ELR (cell line): ENCODE measurements at regions not wholly inside any gene's neighbourhood (a gene's known extent, or its start where the extent isn't known, plus 50 kb on each side); places are given as distances from the start of the nearest gene placed in this dataset.

ENCODE experiments used
- DNase-seq: peaks from one replicate; pipeline ENCODE4 v3.0.0-alpha.2; 2015; ENCODE audit warnings: low read depth

DNA sequence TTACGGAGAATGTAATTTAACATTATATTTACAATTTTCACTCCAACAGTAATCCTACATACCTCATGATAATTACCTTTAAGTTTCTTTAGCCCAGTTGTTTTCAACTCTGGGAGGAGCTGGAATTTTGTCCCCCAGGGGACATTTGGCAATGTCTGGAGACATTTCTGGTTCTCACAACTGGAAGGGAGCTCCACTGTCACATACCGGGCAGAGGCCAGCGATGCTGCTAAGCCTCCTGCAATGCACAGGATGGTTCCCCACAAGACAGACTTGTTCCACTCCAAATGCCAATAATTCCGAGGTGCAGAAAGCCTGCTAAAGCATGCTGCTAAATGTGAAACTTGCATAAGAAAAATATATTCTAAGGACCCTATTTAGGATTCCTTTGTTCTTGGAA lies 251.1 kb upstream of the IRX5 start:
- no peak for DNase-seq

DNA sequence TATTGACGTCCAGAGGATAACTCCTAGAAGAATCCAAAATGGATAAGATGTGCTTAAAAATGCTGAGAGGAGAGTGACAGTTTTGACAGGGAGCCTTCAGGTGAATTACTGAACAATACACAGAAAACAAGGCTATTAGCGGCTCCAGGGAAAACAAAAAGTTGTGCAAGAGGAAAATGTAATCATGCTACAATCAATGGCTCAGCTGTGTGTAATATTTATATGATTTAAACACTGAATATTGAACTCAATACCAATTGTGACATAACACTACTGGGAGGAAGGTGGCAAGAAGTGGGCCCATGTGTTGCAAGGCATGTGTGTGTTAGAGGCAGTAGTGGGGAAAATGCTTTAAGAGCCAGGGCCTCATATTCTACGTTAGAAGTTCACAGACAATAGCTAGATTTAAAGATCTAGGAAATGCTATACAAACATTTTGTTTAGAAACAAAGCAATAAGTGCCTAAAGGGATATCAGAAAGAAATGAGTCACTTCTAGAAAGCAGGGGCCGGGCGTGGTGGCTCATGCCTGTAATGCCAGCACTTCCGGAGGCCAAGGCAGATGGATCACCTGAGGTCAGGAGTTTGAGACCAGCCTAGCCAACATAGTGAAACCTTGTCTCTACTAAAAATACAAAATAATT lies 253.2 kb upstream of the IRX5 start:
- DNase-seq = no peak

DNA sequence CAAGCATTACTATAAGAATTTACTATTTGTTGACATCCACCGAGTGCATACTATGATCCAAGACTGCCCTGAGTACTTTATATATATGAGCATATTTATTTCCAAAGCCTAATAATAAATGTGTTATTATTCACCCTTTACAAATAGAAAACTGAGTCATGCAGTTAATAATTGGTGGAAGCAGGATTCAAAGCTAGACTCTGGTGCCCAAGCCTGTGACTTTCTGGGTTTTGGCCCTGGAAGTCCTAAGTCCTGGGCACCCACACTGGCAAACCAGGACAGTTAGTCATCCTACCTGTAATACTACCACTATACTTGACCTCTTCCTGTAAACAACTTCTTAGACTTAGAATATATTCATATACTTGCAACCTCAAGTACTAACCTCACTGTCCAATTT lies 257.4 kb upstream of the IRX5 start:
- no peak for DNase-seq

DNA sequence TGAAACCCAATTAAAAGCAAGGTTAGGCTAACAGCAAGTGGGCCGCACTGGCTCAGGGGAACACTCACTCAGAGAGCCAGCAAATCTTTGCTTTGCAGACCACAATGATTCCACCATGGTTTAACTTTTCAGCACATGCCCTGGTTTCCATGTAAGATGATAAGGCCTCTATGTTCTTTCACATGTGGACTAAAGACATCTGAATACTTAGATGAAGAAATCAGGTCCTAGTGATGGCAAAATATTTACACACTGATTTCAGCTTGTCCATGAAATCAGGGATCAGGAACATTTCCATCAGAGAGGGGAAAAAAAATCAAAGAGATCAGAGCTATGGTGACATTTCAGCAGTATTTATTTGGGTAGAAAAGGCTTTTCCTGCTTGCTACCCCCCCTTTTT lies 258.2 kb upstream of the IRX5 start:
- no peak for DNase-seq

DNA sequence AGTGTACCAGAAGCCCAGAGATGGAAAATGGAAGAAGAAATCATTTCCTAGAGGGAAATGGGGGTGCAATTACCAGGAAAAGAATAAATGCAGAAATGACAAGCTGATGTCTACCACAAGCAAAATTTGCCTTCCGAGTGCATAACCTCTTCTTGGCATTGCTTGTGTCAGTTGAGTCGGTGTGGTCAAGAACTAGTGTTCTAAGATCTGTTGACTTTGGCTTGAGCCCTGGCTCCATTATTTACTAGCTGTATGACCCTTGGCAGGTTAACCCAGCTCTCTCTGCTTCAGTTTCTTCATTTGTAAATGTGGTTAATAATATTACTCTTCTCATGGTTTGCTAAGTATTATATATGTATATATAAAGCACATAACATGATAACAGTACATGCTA lies 273.0 kb upstream of the IRX5 start:
- no peak for DNase-seq

DNA sequence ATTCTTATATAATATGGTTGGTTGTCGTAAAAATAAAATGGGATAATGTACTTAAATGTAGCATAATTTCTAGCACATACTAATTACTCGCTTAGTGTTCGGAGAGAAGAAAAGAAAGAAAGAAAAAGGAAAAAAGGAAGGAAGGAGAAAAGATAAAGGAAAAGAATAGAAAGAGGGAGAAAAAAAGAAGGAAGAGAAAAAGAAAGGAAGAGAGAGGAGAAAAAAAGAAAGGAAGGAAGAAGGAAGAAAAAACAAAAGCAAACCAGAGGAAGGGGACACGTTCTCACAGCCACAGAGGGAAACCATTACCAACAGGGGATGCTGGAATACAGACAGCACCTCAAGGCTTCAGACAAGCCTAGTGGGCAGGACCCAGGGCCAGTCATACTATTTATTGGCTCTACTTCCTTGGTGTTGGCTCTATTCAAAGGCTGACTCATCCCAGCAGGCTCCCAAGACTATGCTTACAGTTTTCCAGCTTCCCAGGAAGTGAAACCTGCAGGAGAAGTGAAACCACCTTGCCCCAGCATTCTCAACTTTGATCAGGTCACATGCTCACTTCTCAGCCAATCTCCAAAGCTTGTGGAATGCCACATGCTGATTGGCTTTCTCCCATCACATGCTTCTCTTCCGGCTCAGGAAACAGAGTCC lies 273.5 kb upstream of the IRX5 start:
- DNase-seq = peak; percentile 42

DNA sequence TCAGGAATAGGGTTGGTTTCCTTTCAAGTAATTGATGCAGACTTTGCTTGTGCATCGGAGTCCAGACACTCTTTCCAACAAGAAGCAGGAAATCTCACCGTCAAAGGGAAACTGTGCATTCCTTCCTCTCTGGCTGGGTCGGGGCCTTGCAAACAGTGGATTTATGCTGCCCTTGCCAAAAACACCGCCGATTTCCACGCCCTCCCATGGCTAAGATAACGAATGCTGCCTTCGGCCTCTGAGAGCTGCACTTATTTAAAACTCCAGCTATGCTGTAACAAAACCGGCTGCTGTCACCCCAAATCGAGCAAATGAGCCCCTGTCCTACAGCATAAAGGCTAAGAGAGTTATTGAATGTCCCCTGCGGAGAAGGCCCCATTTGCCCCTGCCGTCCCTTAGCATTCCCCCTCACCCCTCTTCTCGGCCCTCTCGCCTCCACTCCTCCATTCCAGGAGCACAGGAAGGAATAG lies 275.5 kb upstream of the IRX5 start:
- no peak for DNase-seq

DNA sequence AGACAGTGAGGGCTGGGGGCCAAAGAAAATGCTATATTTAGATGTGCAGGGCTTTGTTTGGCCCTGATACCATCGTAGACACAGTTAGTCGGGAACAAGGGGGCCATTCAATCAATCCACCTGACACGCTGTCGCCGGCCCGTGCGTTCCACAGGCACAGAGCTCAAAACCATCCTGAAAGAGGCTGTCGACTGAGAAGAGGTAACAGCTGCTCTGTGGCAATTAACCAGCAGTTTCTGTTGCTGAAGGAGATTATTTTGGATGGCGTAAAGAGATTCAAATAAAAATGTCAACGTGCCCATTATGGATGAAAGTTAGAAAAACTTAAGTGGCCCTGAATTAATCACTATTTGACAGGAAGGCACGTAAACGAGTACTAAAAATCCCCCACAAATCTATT lies 276.2 kb upstream of the IRX5 start:
- no peak for DNase-seq

DNA sequence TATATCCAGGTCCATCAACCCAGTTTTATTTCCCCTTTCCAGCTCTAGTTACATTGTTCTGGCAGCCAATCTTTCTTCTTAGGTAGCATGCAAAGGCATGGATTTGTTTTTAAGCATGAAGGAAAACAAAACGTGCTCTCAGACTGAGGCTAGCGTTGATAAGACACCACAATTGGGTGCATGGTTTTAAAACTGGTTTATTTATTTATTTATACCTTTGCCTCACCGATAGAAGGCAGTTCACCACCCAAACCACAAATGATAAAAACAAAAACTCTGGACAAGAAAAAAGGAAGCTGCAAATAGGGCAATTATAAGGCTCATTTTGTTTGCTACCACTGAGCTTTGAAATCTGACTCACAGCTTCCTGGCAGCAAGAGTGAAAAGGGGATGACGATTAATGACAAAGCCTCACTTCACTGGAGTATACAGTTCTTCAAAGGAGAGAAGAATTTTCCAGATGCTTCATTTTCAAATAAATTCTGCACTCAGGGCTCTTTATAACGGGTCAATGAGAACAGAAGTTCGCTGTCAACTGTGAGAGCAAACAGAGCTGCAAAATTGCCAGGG lies 278.4 kb upstream of the IRX5 start:
- DNase-seq = no peak

DNA sequence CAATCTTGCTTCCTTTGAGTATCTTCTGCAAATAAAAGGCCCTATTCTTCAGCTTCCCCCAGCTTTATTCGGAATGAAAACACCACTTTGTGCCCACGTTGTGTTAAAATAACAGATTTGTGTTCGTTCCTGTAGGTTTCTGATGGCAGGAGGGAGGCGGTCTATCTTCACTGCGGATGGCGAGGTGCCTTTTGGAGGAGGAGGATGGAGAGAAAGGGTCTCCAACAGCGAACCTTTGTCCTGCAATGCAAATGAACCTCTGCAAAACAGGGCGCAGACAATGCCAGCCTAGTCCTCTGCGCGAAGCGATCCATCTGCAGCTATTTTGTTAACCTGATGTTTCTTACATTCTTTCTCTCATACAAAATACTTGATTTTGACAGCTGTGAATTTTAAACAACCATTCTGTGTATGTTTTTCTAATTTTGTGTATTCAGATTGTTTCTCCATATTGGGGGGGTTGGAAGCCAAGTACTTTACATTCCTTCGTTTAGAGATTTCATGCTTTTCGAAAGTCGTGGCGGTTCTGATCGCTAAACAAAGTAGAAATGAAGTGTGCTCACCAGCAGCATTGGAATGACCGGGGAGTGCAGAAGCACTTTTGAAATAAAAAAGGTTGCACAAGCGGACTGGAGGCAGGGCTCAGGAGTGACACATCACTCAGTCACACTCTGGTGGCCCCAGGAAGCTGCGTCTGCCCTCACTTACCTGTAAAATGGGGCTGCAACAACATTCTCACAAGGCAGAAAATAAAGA lies 279.0 kb upstream of the IRX5 start:
- no peak for DNase-seq

DNA sequence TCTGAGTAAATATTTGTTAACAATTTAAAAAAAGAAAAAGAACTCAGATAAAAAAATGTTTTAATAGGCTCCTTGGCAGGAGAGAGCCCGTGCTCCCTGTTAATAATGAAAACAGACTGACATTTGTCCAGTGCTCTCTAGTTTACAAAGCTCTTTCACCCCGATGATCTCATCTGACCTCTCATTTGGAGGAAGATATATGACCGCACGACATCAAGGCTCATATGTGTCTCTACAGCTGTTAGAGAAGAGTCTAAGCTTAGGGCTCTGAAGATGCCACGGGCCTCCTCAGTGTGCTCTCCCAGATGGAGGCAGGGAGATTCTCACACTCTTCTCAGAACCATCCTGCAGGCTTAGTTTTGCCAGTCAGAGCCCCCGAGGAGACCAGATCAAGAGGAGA lies 280.8 kb upstream of the IRX5 start:
- no peak for DNase-seq

DNA sequence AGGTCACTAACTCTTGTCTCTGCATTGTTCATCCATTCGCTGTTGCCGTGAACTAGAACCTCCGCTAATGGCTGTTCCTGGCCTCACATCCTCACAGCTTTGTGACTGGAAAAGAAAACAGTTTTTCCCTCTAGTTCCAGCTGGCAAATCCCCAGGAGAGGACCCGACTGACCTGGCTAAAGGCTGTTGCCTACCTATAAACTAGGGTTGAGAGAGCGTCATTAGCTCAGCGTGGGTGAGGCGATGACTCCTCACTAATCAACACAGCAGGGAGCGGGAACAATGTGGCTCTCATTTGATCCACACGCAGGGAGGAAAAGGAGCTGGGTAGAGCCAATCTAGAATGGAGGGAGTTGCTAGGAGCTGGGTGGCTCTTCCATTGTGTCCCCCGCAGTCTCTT lies 282.1 kb upstream of the IRX5 start:
- no peak for DNase-seq

DNA sequence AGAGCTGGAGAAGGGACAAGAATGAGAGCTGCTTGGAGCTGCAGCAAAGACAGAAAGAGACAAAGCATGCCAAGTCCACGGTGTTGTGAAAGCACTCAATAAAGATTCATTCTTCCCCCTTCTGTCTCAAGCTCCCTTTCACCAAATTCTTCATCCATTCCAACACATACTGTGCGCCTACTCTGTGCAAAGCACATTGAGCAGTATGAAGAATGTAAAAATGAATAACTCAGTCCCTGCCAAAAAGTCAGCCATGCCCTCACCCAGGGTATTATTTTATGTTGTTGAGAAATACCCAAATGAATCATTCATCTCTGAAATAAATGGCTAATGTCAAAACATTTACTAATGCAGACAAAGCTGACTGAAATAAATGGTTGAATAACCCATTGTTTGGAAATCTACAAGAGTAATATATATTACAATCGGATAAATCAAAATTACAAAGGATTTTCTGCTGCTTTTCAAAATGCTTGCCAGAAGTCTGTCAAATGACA lies 282.9 kb upstream of the IRX5 start:
- DNase-seq = no peak

DNA sequence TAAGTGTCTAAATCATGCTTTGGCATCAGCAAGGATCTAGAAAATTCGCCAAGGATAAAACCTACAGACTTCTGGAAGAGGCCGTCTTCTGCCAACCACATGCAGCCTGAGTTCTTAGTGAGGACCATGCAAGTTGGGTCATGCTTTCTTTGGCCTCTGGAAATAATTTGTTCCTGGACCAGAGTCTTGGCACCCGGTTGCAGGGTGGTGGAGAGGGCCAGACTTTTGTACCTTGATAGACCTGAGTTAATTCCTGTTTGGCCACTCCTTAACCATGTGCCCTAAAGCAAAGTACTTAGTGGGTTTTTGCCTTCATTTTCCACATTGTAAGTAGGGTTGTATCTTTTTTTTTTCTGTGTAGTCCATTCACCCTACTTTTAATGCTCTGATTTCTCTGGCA lies 283.4 kb upstream of the IRX5 start:
- no peak for DNase-seq

DNA sequence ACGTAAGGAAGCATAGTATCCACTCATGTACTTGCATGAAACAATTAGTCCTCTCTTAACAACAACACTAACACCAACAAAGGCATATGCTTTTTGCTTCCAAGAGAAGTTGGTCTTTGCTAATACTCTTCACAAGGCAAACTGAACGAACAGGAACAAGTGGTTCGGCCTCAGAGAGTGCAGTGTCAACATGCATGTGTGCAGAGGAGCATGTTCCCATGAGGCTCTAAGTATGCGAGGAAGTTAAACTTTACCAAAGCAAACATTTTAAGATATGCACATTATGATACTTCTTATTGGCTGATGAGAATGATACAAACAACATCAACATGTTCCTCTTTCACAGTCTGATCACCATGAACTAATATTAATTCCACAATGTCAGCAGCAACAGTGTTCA lies 285.3 kb upstream of the IRX5 start:
- no peak for DNase-seq

DNA sequence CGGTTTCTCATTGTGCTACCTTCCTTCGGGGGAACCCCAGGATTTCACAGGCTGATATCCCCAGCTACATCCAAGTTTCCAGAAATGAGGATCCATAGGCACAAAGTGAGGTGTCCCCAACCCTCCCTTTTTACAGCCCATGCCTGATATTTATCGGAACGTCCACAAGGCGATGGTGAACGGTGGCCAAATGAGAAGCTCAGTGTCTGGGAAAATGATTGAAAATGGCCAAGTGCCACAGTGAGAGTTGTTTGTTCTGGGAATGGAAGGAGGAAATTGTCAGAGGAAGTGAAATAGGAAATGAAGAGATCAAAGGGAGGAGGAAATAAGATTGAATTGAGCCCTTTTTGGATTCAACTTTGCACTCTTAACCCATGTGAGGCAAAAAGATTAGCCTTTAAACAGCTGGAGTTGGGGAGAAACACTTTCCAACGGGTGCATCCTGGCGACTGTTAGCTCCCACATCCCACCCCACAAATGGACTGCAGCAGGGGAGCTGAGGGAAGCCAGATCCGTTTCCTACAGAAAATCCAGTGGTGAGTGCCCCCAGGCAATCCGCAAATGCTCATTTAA lies 294.4 kb upstream of the IRX5 start:
- no peak for DNase-seq

DNA sequence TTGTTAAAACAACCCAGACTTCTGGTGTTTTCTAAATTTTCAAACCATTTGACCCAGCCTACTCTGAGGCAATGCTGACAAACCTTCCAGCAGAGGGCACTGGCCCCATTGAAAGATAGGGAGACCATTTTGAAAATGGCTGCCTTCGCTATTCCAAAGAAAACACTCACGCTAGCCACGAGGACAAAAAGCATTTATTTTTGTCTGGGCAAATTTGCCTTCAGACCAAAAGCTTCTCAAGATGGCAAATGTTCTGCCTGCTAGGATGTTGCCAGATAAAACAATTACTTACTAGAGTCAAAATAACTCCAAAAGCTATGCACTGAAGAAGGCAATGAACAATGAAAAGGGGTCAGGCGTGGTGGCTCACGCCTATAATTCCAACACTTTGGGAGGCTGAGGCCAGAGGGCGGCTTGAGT lies 296.7 kb upstream of the IRX5 start:
- peak; percentile 19 for DNase-seq

DNA sequence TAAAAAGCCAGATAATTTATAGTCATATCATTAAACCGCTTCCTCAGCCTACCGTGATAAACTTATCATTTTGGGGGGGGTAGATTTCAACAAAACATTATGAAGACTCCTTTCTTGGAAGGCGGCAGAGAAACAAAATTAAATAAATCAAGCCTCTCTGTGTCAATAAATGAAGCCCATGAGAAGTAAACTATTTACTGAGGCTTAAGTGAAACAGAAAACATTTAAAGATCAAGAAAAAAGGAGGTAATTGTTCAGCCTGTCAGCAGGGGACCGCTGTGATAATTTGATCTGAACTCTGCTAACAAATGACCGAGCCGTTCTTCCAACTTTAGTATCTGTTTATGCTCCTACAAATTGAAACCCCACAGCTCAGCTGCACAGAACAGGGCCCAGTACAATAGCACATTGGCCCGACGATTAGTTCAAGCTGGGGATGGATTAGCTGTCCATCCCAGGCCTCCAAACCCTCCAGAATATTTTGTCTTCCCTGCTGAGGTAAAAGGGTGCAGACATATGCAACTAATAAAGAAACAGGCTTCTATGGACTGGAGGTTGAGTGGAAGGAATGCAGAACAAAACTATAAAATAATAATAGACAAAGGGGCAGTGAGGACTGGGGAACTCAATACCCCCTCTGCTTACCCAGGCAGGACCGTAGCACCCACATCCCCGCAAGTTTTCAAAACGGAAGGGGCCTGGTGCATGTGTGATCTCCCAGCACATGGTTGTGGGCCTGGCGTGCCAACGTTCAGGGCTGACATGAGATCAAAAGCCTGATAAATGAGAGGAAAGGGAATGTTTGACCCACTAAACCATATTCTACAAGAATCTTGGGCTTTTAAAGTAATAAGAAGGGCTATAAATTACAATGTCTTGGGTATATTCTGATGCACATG lies 298.1 kb upstream of the IRX5 start:
- DNase-seq = no peak

DNA sequence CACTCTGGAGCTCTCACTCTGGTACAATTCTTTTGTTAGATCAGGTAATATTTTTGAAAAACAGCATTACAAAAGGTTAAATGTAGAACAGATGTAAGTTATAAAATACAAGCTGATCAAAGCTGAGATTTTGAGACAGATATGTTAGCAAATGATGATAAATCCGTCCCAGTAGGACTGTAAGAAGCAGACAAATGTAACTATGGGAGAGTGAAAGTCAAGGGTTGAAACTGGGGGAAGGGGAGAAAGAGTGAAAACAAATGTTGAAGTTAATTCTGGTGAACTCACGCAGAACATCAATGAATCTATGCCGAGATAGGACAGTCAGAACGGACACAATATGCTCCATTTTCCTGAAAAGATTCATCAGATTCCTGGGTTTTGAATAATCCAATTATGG lies 298.9 kb upstream of the IRX5 start:
- no peak for DNase-seq

DNA sequence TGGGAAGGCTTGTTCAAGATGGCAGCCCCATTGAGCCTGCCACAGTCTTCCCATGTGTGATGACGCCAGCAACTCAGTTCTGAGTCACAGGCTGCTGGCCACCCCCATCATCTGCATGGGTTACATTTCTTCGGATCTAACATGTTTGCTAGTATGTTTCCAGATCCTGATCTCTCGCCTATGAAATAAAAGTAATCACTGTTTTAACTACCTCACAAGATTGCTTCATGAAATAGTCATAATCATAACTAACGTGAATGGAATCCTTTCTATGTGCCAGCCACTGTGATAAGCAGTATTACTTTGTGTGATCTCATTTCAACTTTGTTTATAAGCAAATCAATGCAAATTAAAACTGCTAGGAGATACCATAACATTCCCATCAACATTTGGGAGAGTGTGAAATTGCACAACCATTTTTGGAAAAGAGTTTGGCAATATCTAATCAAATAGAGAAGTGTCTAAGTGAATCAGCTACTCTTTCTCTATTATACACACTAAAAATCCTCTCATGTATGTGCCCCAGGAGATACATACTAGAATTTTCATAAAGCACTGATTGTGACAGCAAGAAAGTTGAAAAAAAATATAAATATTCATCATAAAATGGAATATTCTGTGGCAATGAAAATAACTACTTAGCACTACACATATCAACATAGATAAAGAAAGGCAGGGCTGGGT lies 300.2 kb upstream of the IRX5 start:
- DNase-seq = peak; percentile 11
